HEK293 (cell line): ENCODE measurements at regions not wholly inside any gene's neighbourhood (a gene's known extent, or its start where the extent isn't known, plus 50 kb on each side); places are given as distances from the start of the nearest gene placed in this dataset.

Experiments
- CTCF ChIA-PET: fragments of 350-600 bp; formaldehyde crosslinking; extraction: SDS; loops from one replicate; lab custom pipeline; 2021; ENCODE audit warnings: antibody characterized with exemption; lab: Yijun Ruan, JAX
- POLR2A ChIA-PET: fragments of 300-600 bp; formaldehyde crosslinking; extraction: SDS; loops from one replicate; lab custom pipeline; 2020; ENCODE audit warnings: antibody characterized with exemption, inconsistent platforms; lab: Yijun Ruan, JAX
- H3K27ac ChIP-seq: fragments of 200-500 bp; sonication (Bioruptor generic); 2 replicates; pipeline ENCODE4 v1.5.1; 2014; ENCODE audit warnings: low read depth, low read length, control low read depth, inconsistent platforms; ENCODE audit errors: extremely low read depth
- H3K36me3 ChIP-seq, 2 experiments: fragments of 200-500 bp in 1 of 2; sonication (Bioruptor generic) in 1 of 2; 1 replicate in 1 of 2; 2 replicates in 1 of 2; pipeline ENCODE4 v1.5.1; 2014 to 2017; ENCODE audit warnings: inconsistent platforms in 2 of 2, low read length in 2 of 2; ENCODE audit not compliant: control insufficient read depth in 2 of 2, insufficient read depth in 1 of 2
- H3K4me1 ChIP-seq: fragments of 200-500 bp; sonication (Bioruptor generic); 2 replicates; pipeline ENCODE4 v1.5.1; 2014; ENCODE audit warnings: mild to moderate bottlenecking, low read length, inconsistent platforms; ENCODE audit not compliant: control insufficient read depth, insufficient read depth
- H3K4me3 ChIP-seq: 2 replicates; pipeline ENCODE4 v1.5.1; 2011; ENCODE audit warnings: low read depth, mild to moderate bottlenecking, control low read depth, low read length, moderate library complexity
- H3K9me3 ChIP-seq: fragments of 200-500 bp; sonication (Bioruptor generic); 2 replicates; pipeline ENCODE4 v1.5.1; 2014; ENCODE audit warnings: low read depth, low read length, inconsistent platforms; ENCODE audit not compliant: control insufficient read depth, insufficient read depth
- GLI4 ChIP-seq: fragments of 450-650 bp; formaldehyde crosslinking; IDR thresholded peaks from 2 replicates; pipeline ENCODE4 v1.5.1; 2016; ENCODE audit warnings: missing biosample characterization, missing genetic modification characterization
- GLIS2 ChIP-seq: fragments of 450-650 bp; formaldehyde crosslinking; IDR thresholded peaks from 2 replicates; pipeline ENCODE4 v1.5.1; 2016; ENCODE audit warnings: missing biosample characterization, missing genetic modification characterization
- KLF16 ChIP-seq: fragments of 450-650 bp; formaldehyde crosslinking; IDR thresholded peaks from 2 replicates; pipeline ENCODE4 v1.5.1; 2017; ENCODE audit warnings: missing biosample characterization, missing genetic modification characterization
- OSR2 ChIP-seq: fragments of 450-650 bp; formaldehyde crosslinking; IDR thresholded peaks from 2 replicates; pipeline ENCODE4 v1.5.1; 2016; ENCODE audit warnings: missing biosample characterization, missing genetic modification characterization
- RBAK ChIP-seq: fragments of 450-650 bp; formaldehyde crosslinking; IDR thresholded peaks from 2 replicates; pipeline ENCODE4 v1.5.1; 2016; ENCODE audit warnings: missing biosample characterization, missing genetic modification characterization
- TCF7L2 ChIP-seq: IDR thresholded peaks from 2 replicates; pipeline ENCODE4 v1.6.1; 2011; ENCODE audit warnings: low read depth, mild to moderate bottlenecking, inconsistent platforms, low read length, moderate library complexity, borderline replicate concordance
- TRIM28 ChIP-seq: IDR thresholded peaks from 2 replicates; pipeline ENCODE4 v1.6.1; 2011; ENCODE audit warnings: low read length, control low read depth, borderline replicate concordance
- ZNF10 ChIP-seq: fragments of 450-650 bp; formaldehyde crosslinking; IDR thresholded peaks from 2 replicates; pipeline ENCODE4 v1.5.1; 2017; ENCODE audit warnings: missing biosample characterization, missing genetic modification characterization
- ZNF2 ChIP-seq: fragments of 450-650 bp; formaldehyde crosslinking; IDR thresholded peaks from 2 replicates; pipeline ENCODE4 v1.5.1; 2016; ENCODE audit warnings: missing biosample characterization, missing genetic modification characterization
- ZNF223 ChIP-seq: fragments of 450-650 bp; formaldehyde crosslinking; IDR thresholded peaks from 2 replicates; pipeline ENCODE4 v1.5.1; 2016; ENCODE audit warnings: missing biosample characterization, missing genetic modification characterization
- ZNF292 ChIP-seq: fragments of 450-650 bp; formaldehyde crosslinking; IDR thresholded peaks from 2 replicates; pipeline ENCODE4 v1.5.1; 2016; ENCODE audit warnings: low read depth, missing biosample characterization, missing genetic modification characterization, borderline replicate concordance
- ZNF350 ChIP-seq: fragments of 450-650 bp; formaldehyde crosslinking; IDR thresholded peaks from 2 replicates; pipeline ENCODE4 v1.5.0; 2017; ENCODE audit warnings: missing biosample characterization, mild to moderate bottlenecking, missing genetic modification characterization
- ZNF37A ChIP-seq: fragments of 450-650 bp; IDR thresholded peaks from 2 replicates; pipeline ENCODE4 v1.5.1; 2018; ENCODE audit warnings: missing biosample characterization, missing genetic modification characterization
- ZNF404 ChIP-seq: fragments of 450-650 bp; formaldehyde crosslinking; IDR thresholded peaks from 2 replicates; pipeline ENCODE4 v1.5.1; 2017; ENCODE audit warnings: missing biosample characterization, missing genetic modification characterization
- ZNF571 ChIP-seq: fragments of 450-650 bp; formaldehyde crosslinking; IDR thresholded peaks from 2 replicates; pipeline ENCODE4 v1.5.0; 2017; ENCODE audit warnings: missing biosample characterization, missing genetic modification characterization
- ZNF623 ChIP-seq: fragments of 450-650 bp; formaldehyde crosslinking; IDR thresholded peaks from 2 replicates; pipeline ENCODE4 v1.5.1; 2016; ENCODE audit warnings: missing biosample characterization, missing genetic modification characterization
- ZNF645 ChIP-seq: fragments of 450-650 bp; formaldehyde crosslinking; IDR thresholded peaks from 2 replicates; pipeline ENCODE4; 2016; ENCODE audit warnings: missing biosample characterization, missing genetic modification characterization
- ZNF654 ChIP-seq: fragments of 450-650 bp; formaldehyde crosslinking; IDR thresholded peaks from 2 replicates; pipeline ENCODE4 v1.5.1; 2016; ENCODE audit warnings: low read depth, missing biosample characterization, missing genetic modification characterization
- ZNF670 ChIP-seq: fragments of 450-650 bp; formaldehyde crosslinking; IDR thresholded peaks from 2 replicates; pipeline ENCODE4 v1.5.1; 2016; ENCODE audit warnings: missing biosample characterization, missing genetic modification characterization, low read depth
- TF ChIP-seq, protein P1 (sequence below): fragments of 450-650 bp; formaldehyde crosslinking; IDR thresholded peaks from 2 replicates; pipeline ENCODE4 v1.5.1; 2016; ENCODE audit warnings: missing biosample characterization, missing genetic modification characterization
- TF ChIP-seq, protein P2 (sequence below): fragments of 450-650 bp; formaldehyde crosslinking; IDR thresholded peaks from 2 replicates; pipeline ENCODE4 v1.5.1; 2017; ENCODE audit warnings: missing biosample characterization, missing genetic modification characterization
- TF ChIP-seq, protein P3 (sequence below): fragments of 450-650 bp; formaldehyde crosslinking; IDR thresholded peaks from 2 replicates; pipeline ENCODE4 v1.5.1; 2017; ENCODE audit warnings: missing biosample characterization, missing genetic modification characterization

- TF ChIP-seq ZNF645 (tag by site-specific recombination) (no peak), GLIS2 (peak; percentile 60)
- TF ChIP-seq, all 188 proteins: peak for 15
These were observed 193.9 kb downstream of the EMP1 start (continued) for GRCh38 chr12:13390381-13390861.

DNA sequence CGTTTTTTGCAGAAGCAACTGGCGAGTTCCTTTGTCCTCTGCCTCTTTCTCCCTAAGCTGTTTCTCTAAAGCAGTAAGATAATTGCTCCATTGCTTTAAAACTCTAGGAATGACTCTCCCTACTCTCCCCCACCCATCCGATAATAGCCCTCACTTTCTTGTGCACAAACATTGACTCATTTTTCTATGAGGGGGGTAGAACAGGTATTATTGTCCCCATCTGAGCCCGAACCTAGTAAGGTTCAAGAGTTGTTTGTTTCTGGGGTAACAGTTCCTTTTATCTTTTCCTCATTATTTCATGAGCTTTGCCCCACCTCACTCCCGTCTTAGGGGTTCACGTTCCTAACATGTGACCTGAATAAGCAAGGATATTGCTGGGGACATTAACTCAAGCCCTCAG, 190.6 kb downstream of the EMP1 start:
- CTCF ChIA-PET, result interaction anchor here (0.6 kb wide), 2 partner anchors 25 to 137 kb away, joined by 3 read pairs; no protein-coding TSS in a partner anchor
- Histone ChIP-seq H3K9me3 (no peaks in the 10 kb centered on the region), H3K4me1 (no peaks in the 10 kb centered on the region; the same call in 1 of the 2 replicates), H3K36me3 (no peaks in the 10 kb centered on the region), H3K27ac (no peak overlapping the region), H3K4me3 (no peak overlapping the region)
- POLR2A ChIA-PET, result no interaction called here
- no peak for TF ChIP-seq KLF16 (tag by site-specific recombination)
- no peak for TF ChIP-seq ZNF571
- TF ChIP-seq ZNF223, result no peak
- TF ChIP-seq OSR2 (tag by site-specific recombination), result no peak
- TF ChIP-seq, protein P1, sequence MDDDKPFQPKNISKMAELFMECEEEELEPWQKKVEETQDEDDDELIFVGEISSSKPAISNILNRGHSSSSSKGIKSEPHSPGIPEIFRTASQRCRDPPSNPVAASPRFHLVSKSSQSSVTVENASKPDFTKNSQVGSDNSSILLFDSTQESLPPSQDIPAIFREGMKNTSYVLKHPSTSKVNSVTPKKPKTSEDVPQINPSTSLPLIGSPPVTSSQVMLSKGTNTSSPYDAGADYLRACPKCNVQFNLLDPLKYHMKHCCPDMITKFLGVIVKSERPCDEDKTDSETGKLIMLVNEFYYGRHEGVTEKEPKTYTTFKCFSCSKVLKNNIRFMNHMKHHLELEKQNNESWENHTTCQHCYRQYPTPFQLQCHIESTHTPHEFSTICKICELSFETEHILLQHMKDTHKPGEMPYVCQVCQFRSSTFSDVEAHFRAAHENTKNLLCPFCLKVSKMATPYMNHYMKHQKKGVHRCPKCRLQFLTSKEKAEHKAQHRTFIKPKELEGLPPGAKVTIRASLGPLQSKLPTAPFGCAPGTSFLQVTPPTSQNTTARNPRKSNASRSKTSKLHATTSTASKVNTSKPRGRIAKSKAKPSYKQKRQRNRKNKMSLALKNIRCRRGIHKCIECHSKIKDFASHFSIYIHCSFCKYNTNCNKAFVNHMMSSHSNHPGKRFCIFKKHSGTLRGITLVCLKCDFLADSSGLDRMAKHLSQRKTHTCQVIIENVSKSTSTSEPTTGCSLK (tag by site-specific recombination), result no peak
- no peak for TF ChIP-seq ZNF10 (tag by site-specific recombination)
- TF ChIP-seq ZNF623 (tag by site-specific recombination), result no peak
- no peak for TF ChIP-seq ZNF670 (tag by site-specific recombination)
- no peak for TF ChIP-seq ZNF2 (tag by site-specific recombination)
- TF ChIP-seq ZNF37A (tag by site-specific recombination), result no peak
- TF ChIP-seq, protein P2, sequence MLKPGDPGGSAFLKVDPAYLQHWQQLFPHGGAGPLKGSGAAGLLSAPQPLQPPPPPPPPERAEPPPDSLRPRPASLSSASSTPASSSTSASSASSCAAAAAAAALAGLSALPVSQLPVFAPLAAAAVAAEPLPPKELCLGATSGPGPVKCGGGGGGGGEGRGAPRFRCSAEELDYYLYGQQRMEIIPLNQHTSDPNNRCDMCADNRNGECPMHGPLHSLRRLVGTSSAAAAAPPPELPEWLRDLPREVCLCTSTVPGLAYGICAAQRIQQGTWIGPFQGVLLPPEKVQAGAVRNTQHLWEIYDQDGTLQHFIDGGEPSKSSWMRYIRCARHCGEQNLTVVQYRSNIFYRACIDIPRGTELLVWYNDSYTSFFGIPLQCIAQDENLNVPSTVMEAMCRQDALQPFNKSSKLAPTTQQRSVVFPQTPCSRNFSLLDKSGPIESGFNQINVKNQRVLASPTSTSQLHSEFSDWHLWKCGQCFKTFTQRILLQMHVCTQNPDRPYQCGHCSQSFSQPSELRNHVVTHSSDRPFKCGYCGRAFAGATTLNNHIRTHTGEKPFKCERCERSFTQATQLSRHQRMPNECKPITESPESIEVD (tag by site-specific recombination), result no peak
- TF ChIP-seq ZNF292 (tag by site-specific recombination), result no peak
- TF ChIP-seq TCF7L2, result no peak
- no peak for TF ChIP-seq GLI4 (tag by site-specific recombination)
- TF ChIP-seq ZNF654 (tag by site-specific recombination), result no peak
- TF ChIP-seq ZNF350 (tag by site-specific recombination), result no peak
- TF ChIP-seq, protein P3, sequence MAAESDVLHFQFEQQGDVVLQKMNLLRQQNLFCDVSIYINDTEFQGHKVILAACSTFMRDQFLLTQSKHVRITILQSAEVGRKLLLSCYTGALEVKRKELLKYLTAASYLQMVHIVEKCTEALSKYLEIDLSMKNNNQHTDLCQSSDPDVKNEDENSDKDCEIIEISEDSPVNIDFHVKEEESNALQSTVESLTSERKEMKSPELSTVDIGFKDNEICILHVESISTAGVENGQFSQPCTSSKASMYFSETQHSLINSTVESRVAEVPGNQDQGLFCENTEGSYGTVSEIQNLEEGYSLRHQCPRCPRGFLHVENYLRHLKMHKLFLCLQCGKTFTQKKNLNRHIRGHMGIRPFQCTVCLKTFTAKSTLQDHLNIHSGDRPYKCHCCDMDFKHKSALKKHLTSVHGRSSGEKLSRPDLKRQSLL (tag by site-specific recombination), result no peak
- TF ChIP-seq RBAK, result no peak
- no peak for TF ChIP-seq TRIM28
- no peak for TF ChIP-seq ZNF404 (tag by site-specific recombination)
